T follicular helper cell (primary cell): ENCODE measurements at regions not wholly inside any gene's neighbourhood (a gene's known extent, or its start where the extent isn't known, plus 50 kb on each side); places are given as distances from the start of the nearest gene placed in this dataset.

Source experiments
- DNase-seq: peaks from one replicate; pipeline ENCODE4 v3.0.0-alpha.2; 2020; ENCODE audit warnings: low read depth

DNA sequence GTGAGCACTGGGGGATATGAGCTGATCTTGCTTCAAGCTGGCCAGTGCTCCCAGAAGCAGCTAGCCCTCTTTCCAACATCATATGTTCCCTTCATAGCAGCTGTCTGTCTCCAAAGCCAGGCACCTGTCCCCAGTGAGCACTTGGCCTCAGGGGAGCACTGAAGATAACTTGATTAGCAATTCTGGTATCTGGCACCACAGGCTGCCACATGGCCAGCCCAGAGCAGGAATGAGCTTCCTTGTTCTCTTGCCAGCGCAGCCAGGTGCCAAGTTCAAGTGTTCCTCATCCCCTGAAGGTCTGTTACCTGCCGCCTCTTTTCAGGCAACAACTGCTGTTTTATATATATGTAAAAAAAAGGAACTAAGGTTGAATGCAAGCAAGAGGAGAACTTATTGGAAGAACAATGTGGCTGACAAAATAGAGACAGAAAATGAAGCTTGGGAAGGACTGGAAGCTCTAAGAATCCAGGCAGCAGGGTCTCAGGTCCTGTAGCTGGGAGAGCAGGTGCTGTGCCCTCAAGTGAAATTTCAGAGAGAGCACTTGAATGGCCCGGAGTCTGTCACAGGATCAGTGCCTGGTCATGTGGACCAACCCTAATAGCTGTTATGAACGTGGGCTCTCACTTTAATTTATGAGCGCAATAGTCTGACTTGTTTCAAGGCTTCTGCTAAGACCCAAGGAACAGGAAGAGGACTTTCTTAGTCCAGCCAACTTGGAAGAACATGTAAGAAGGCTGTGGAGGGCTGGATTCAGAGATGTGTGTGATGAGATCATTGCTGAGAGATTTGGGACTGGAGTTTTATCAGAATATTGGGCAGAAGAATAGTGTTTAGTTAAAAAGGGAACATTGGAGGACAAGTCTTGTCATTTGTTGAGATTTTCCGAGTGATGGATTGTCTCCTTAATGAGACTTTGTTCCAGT is 267.2 kb downstream of the GLRX3 start:
- DNase-seq, result no peak

DNA sequence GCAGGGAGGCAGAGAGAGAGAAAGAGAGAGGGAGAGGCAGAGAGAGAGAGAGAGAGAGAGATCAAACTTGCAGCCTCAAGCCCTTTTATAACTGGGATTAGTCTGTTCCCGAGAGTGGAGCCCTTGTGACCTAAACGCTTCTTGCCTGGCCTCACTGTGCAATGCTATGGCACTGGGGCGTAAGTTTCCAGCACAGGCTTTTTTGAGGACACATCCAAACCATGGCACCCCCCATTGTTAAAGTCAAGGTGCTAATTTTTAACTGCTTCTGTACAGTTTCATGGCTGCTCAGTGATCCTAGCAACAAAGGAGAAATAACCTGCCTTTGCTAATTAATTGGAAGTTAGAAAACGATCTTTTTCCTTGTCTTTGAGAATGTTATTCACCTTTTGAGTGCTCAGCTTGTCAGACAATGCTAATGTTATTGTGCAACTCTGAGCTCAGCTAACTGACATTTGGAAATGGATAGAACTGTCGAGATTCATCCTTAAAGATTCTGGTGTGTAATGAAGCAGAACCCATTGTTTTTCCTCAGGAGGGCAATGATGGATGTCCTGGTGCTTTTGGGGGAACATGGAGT is 268.4 kb downstream of the GLRX3 start:
- DNase-seq, result no peak

DNA sequence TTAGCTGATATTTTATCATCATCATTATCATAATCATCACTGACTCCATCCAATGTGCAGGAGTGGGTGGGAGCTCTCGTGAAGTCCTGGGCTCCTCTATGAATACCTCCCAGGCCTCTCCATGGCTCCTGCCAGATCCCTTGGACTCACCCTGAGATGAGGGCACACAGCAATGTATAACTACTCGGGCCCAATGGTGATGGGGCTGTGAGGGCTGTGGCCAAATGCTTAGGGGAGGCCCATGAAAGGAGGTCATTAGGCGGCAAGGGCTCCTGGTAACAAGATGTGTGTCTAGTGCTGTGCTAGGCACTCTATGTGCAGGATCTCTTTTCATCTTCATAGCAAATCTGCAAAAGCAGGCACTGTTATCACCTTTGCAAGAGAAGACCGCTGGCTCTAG is 270.9 kb downstream of the GLRX3 start:
- no peak for DNase-seq

DNA sequence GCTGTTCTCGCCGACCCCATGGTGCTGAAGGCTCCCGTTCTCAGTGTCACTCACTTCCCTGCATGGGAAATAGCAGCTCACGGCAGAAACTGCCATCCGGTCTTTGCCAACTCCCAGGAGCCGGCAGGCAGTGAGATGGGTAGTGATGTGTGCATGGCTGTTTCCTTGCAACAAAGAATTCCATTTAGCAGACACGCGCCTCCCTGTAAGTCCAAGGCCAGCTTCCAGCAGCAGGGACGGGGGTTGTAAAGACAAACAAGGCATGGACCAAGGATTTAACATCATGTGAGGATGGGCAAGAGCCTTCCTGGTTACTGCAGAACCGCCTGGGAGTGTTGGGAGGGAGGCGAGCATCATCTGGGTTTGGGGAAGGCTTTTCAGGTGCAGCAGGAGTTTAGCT is 273.1 kb downstream of the GLRX3 start:
- DNase-seq, result no peak

DNA sequence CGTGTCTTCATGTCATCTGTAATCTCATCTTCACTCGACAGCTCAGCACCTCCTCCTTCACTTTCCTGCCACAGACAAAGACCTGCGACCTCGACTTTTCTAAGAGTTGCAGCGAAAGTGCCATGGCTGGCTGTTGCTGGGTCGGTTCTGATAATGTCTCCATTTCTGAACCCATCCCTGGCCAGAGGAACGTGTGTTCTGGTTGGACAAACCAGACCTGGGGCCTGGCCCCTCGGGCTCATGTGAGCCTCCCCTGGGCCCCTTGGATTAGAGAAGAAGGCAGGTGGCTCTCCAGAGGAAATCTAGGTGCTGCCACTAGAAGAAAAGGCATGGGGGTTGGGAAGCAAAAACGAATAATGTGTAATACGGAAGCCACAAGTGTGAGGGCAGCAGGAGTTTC is 273.7 kb downstream of the GLRX3 start:
- DNase-seq, result no peak

DNA sequence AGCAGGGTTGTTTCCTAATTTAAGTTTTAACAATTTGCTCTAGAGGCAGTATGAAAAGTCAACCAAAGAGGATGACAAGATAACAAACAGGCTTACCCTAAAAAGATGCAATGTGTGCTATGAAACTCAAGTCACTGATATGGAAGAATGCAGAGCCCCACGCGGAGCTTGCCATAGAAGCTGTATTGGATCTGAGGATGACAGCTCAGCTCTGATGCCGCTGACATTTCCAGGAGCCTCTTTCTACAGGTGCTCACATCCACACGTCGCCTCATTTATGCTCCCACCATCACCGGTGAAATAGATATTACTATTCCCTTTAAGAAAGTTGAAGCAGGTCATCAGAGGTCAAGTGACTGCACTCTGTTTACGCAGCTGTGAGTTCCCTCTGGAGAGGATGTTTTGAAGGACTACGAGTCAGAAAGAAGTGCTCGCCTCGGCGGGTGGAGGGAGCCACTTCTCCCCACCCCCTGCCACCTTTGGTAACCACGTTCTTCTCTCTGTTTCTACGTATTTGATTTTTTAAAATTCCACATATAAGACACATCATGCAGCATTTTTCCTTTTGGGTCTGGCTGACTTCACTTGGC is 275.4 kb downstream of the GLRX3 start:
- DNase-seq, result no peak

DNA sequence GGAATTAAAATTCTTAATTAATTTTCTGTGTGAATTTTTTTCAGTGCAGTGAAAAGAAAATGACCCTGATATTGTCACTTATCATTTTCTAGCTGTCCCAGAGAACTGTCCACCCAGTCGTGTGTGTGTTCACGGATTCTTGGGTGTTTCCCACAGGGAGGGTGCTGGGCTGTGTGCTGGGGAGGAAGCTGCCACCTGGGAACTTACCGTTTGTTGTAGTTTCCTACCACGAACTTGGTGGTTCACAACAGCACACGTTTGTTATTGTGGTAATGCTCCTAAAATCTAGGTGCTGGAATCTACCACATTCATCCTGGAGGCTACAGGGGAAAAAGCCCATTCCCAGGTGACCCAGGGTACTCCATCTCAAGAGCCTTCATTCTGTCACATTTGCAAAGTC is 276.1 kb downstream of the GLRX3 start:
- DNase-seq, result no peak

DNA sequence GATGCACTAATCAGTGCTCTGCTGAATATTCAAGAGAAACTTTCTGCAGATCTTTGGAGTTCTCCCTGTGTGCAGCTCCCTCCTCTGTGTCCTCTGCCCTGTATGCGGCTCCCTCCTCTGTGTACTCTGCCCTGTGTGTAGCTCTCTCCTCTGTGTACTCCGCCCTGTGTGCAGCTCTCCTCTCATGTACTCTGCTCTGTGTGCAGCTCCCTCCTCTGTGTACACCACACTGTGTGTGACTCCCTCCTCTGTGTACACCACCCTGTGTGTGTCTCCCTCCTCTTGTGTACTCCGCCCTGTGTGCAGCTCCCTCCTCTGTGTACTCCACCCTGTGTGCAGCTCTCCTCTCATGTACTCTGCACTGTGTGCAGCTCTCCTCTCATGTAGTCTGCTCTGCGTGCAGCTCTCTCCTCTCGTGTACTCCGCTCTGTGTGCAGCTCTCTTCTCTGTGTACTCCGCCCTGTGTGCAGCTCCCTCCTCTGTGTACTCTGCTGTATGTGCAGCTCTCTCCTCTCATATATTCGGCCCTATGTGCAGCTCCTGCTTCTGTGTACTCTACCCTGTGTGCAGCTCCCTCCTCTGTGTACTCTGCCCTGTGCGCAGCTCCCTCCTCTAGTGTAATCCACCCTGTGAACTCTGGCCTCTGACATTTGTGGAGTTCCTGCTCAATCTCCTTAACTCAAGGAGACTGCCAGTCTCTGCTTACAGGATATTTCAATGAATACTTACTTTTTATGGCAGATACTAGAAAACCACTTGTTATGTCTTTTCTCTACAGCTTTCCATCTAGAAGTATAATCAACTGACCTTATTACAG is 280.4 kb downstream of the GLRX3 start:
- DNase-seq, result no peak

DNA sequence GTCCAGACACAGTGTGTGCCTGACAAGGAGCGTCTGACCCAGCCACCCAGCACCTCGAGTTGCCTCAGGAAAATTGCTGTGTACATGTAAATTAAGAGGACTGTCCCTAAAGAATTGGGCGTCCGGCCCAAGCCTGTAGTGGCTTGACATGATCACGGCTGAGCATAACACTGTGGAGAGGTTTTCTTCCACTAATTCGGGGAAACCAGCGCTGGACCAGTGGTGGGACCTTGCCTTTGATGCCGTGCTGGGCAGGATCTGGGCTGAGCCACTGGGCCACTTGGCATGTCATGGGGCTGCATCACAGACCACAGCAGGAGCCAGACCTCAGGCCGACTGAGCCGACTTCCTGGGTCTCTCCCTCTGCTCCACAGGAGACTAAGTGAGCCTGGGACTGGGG is 282.5 kb downstream of the GLRX3 start:
- DNase-seq, result no peak

DNA sequence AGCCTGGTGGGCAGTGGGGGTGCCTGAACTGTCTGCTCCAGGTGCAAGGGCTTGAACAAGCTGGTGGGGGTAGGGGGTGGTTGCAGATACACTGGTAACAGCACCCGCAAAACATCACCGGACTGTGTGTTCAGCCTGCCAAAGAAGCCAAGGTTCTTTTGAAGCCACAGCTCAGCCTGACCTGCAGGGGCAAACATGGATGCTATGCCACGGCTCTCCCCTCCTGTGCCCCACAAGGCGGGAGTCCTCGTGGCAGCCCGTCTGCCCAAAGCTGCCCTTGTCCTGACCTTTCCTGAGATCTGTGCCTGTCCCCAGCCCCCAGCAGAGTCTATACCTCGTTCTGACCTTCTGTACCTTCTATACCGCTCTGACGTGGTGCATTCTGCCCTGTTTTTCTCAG is 285.7 kb downstream of the GLRX3 start:
- DNase-seq, result no peak

DNA sequence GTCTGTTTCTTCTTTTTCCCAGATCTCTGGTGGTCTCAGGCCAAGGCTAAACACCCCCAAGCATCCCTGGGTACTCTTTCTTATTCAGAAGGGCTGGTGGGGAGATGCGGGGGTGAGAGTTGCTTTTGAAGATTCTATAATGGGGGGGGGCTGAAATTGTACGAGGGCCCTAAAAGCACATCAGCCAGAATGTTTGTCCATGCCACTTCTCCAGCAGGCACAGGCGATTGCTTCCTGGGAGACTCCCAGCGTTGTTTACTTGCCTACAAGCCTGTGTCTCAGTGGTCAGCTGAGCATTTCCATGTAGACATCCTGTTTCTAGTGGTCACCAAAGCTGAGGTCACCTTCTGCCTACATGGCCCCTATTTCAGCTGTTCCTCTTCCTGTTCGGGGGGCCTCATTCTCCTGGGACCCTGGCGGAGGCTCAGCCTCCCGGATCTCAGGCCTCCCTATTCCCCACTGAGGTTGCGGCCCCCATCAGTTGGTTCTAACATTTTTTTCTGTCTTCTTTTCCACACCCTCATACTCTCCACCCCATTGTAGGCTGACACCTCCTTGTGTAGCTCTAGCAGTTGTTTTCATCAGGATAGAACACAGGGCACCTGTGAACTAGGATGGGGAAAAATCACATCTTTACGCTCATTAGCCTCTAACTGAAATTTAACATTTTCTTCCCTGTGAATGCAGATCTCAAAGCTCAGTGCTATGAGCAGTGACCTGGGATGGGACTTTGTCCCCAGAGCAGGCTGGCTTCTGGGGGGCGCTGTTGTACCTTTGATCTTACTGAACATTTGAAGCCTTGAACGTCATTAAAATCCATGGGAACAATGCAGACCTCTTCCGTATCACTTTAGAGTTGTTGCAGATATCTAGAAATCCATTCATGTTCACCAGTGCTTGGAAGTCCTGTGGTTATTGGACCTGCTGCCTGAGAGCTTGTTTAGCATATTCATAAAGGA is 286.5 kb downstream of the GLRX3 start:
- DNase-seq, result no peak

DNA sequence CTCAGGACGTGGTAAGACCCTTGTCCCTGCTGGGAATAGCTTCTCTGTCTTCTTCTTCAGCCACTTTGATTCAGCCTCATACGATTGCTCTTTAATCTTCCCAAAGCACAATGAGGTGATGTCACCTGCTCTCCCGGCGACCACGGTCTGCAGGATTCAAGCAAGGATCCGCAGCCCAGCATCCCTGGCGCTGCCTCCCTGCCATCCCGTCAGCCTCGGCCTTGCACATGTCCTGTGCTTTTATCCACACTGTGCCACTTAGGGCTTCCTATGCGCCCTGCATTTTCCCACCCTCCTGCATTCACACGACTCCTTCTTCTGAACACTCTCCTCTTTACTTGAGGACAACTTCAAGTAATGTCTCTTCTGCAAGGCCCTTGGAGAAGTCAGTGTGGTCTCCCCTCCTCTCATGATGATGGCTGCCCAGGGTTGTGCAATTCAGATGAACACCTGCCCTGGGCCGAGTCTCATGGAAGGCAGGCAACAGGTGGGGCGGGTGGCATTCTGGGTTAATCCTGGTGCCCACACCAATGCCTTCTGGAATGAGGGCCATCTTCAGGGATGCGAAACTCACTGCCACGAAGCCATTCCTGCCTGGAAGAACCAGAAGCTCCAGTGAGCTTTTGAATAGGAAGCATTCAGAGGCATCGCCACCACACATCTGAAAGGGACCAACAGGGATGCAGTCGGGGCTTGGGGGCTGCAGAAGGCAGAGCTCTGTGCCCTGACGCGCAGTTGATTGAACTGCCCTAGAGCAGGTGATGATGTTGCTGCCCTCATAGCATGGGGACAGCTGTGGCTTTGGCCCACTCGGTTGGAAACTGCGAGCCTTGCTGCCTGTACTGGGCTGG is 287.5 kb downstream of the GLRX3 start:
- DNase-seq, result no peak

DNA sequence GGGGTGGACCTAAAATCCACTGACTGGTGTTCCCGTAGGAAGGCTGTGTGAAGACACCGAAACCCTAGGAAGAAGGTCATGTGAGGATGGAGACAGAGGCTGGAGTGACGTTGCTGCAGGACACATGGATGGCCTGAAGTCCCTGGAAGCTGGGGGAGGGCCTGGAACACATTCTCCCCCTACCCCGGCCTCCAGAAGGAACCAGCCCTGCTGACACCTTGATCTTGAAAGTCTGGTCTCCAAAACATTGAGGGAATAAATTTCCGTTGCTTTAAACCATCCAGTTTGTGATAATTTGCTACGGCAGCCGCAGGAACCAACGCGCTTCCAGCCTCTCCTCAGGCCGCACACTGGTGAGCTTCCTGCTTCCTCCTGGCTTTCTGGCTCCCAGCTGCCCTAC is 288.2 kb downstream of the GLRX3 start:
- no peak for DNase-seq

DNA sequence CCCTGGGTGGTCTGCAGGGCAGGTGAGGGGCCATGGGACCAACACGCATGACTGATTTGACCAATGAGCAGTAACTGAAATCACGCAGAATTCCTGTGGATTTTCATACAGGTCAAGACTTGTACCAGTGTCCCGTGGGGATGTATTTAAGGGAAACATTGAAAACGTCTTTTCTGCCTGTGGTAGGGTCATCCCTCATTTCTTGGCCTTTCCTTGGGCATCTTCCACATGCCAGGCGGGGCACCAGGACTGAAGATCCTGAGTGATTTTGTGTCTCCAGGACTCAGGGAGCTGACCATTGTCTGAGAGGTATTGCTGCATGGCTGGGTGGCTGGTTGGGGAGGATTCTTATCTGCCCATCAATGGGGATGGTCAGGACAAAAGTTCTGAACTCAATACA is 289.0 kb downstream of the GLRX3 start:
- DNase-seq, result no peak

DNA sequence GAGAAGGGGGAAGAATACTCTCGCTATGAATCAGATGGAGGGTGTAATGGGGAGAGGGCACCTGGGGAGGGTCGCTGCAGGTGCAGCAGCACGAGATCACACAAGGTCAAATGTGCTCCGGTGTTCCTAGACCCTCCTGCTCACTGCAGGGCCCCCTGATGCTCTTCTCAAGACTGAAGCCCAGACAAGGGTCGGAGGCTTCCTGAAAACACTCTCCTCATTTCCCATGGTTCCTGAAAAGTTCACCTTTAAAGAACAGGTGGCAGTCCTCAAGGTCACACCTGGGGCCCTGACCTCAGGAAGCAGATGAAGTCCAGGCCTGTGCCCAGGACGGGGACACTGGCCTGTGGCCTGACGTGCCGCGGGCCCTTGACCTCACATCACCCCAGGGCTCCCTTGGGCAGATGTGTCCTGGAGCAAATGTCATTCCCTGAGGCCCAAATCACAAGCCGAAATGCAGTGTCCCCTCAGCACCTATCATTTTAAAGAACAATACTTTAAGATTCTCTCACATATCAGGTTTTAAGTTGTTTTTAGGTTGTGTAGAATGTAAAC is 289.8 kb downstream of the GLRX3 start:
- no peak for DNase-seq

DNA sequence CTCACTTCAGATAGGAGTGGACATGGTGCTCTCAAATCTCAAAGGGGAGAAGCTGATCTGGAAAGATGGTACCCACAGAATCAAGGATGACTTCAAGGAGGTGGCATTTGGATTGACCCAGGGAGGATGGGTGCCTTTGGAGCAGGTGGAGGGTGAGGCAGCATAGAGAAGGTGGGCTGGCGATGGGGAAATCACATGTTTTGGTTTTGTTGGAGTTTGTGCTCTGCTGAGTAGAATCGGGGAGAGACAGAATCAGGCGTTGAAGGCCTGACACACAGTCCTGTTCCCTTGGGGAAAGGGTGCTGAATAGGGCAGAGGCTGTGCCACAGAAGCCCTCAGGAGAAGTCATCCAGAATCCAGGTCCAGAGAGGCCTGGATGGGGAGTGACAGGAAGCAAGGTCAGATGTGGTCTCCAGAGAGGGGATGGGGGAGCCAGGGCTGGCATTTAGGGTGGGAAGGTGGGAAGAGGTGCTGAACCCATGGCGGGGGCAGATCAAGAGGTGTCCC is 291.1 kb downstream of the GLRX3 start:
- DNase-seq, result no peak

DNA sequence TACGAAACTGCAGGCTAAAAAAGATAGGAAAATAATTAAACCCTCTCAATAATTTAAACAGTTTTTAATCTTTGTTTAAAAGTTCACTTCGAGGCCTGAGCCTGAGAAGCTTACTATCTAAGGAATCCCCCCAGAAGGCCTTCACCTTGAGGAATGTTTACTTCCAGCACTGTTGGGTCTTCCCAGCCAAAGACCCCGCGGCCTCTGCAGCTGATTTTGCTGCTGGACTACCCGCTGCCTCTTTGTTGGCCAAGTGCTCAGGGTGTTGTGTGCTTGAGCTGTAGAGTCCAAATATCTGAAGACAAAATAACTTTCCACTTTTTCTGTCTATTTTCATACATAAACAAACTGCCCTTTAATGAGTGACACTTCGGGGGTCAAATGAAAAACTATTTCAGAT is 292.7 kb downstream of the GLRX3 start:
- no peak for DNase-seq

DNA sequence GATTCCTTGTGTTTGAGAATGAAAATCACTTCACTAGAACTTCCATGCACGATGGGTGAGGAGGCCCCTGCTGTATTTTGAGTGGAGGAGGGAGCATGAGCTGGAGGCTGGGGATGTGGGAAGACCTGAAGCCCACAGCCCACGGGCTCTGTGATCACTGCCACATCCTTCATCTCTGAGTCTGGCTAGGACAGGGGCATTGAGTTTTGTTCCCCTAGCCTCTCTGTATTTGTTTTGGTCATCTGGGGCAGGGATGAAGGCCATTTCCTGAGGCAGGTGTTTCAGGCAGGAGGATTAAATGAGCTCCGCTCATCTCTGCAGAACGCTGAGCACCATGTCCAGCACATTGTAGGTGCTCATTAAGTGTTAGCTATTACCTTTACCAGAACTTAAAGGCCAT is 293.6 kb downstream of the GLRX3 start:
- no peak for DNase-seq

DNA sequence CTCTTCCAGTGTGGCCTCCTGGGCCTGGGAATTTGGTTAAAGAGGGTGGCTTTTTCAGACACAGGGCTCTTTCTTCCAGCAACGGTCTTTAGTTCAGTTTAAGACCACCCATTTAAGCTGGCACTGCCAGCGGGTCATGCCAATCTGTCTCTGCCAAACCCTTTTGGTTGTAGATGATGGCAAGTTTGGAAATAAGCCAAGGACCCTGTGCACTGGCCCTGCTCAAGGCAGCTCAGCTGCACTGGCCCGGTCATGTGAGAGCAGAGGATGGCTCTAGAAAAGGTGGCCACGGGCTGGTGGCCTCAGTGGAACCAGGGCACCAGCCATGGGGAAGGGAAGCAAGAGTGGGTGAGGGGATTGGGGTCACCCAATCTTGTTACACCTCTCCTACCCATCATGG is 294.1 kb downstream of the GLRX3 start:
- DNase-seq, result no peak
